ENCODE measurements at regions not wholly inside any gene's neighbourhood (a gene's known extent, or its start where the extent isn't known, plus 50 kb on each side); places are given as distances from the start of the nearest gene placed in this dataset.

- Histone ChIP-seq H3K27ac (ENCODE audit: low read depth in 2 of 2, low read length in 1 of 2) (no peak overlapping the region), H3F3A (replicated peaks; ENCODE audit: insufficient read depth) (no peaks in the 10 kb centered on the region), H3K36me3 (replicated peaks in 1 of 2; ENCODE audit: control insufficient read depth in 1 of 2, insufficient read depth in 2 of 2, low read length in 1 of 2) (no peaks in the 10 kb centered on the region), H3K4me3 (ENCODE audit: low read depth in 2 of 2, low read length in 1 of 2) (no peak overlapping the region), H3K79me2 (ENCODE audit: insufficient read depth) (no peaks in the 10 kb centered on the region), H4K20me1 (ENCODE audit: insufficient read depth) (no peaks in the 10 kb centered on the region), H3K4me1 (ENCODE audit: control insufficient read depth in 1 of 2, insufficient read depth in 2 of 2, low read depth in 1 of 2, low read length in 1 of 2) (peaks cover 0 to 4% of the 10 kb centered on the region in 2 experiments; a peak in 3 of 4 replicates), H3K4me2 (no peak overlapping the region), H3K9ac (no peak overlapping the region), H2AFZ (ENCODE audit: low read depth) (no peak overlapping the region), H3K9me2 (no peaks in the 10 kb centered on the region), H3K9me3 (no peaks in the 10 kb centered on the region), H3K27me3 (ENCODE audit: insufficient read depth) (no peaks in the 10 kb centered on the region)
- 0 out of 2 replicates have a peak, but pooled peaks have one; percentile 18 for TF ChIP-seq JUND (IDR thresholded peaks at IDR 0.05)
- TF ChIP-seq EP300 (IDR thresholded peaks at IDR 0.05; ENCODE audit: borderline replicate concordance in 1 of 2, low read depth in 1 of 2, low read length in 1 of 2): no peak
- TF ChIP-seq RXRA (IDR thresholded peaks at IDR 0.05; ENCODE audit: borderline replicate concordance, low read depth): no peak
- TF ChIP-seq, protein P1, sequence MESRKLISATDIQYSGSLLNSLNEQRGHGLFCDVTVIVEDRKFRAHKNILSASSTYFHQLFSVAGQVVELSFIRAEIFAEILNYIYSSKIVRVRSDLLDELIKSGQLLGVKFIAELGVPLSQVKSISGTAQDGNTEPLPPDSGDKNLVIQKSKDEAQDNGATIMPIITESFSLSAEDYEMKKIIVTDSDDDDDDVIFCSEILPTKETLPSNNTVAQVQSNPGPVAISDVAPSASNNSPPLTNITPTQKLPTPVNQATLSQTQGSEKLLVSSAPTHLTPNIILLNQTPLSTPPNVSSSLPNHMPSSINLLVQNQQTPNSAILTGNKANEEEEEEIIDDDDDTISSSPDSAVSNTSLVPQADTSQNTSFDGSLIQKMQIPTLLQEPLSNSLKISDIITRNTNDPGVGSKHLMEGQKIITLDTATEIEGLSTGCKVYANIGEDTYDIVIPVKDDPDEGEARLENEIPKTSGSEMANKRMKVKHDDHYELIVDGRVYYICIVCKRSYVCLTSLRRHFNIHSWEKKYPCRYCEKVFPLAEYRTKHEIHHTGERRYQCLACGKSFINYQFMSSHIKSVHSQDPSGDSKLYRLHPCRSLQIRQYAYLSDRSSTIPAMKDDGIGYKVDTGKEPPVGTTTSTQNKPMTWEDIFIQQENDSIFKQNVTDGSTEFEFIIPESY (IDR thresholded peaks at IDR 0.05; ENCODE audit: borderline replicate concordance, low read depth): no peak
- TF ChIP-seq RAD21 (IDR thresholded peaks at IDR 0.05; ENCODE audit: low read length): no peak
- TF ChIP-seq MAX (IDR thresholded peaks at IDR 0.05; ENCODE audit: low read depth): no peak
- TF ChIP-seq FOSL2 (IDR thresholded peaks at IDR 0.05; ENCODE audit: borderline replicate concordance, low read depth): peak; percentile 18; the same call in 1 of the 2 replicates
- no peak for TF ChIP-seq FOXM1 (IDR thresholded peaks at IDR 0.05; ENCODE audit: low read depth)
- no peak for TF ChIP-seq GABPA (IDR thresholded peaks at IDR 0.05; ENCODE audit: low read depth)
- no peak for TF ChIP-seq CHD2 (IDR thresholded peaks at IDR 0.05; ENCODE audit: low read length, partially characterized antibody)
- TF ChIP-seq, protein P2, sequence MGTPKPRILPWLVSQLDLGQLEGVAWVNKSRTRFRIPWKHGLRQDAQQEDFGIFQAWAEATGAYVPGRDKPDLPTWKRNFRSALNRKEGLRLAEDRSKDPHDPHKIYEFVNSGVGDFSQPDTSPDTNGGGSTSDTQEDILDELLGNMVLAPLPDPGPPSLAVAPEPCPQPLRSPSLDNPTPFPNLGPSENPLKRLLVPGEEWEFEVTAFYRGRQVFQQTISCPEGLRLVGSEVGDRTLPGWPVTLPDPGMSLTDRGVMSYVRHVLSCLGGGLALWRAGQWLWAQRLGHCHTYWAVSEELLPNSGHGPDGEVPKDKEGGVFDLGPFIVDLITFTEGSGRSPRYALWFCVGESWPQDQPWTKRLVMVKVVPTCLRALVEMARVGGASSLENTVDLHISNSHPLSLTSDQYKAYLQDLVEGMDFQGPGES (IDR thresholded peaks at IDR 0.05; ENCODE audit: low read depth, low read length): no peak
- no peak for TF ChIP-seq TEAD4 (IDR thresholded peaks at IDR 0.05; ENCODE audit: borderline replicate concordance, insufficient read depth)
- TF ChIP-seq CTCF (IDR thresholded peaks at IDR 0.05): no peak
- TF ChIP-seq, protein P3, sequence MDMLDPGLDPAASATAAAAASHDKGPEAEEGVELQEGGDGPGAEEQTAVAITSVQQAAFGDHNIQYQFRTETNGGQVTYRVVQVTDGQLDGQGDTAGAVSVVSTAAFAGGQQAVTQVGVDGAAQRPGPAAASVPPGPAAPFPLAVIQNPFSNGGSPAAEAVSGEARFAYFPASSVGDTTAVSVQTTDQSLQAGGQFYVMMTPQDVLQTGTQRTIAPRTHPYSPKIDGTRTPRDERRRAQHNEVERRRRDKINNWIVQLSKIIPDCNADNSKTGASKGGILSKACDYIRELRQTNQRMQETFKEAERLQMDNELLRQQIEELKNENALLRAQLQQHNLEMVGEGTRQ (IDR thresholded peaks at IDR 0.05; ENCODE audit: borderline replicate concordance, low read depth, low read length): no peak
- POLR2A ChIA-PET: no interaction called here
- no peak for DNase-seq
- CTCF ChIA-PET: no interaction called here
- WGBS (ENCODE audit: low lambda C conversion rate): 25% methylated on average over 2 of the region's 2 CpGs
These were observed 258.9 kb upstream of the NPY start for GRCh38 chr7:24025094-24025493.

Measured in SK-N-SH (cell line).